Activated T-helper 9 cell treated with anti-CD3 and anti-CD28 coated beads, Interleukin-2, amount 50 U/mL, for 16 hours (primary cell): ENCODE measurements at regions not wholly inside any gene's neighbourhood (a gene's known extent, or its start where the extent isn't known, plus 50 kb on each side); places are given as distances from the start of the nearest gene placed in this dataset.

ENCODE experiments used
- DNase-seq: peaks from one replicate; pipeline ENCODE4 v3.0.0-alpha.2; 2020; ENCODE audit warnings: low read depth

GRCh38 chr6:90435207-90435899, 138.7 kb upstream of the BACH2 start:
- no peak for DNase-seq

GRCh38 chr6:90434094-90434493, 137.5 kb upstream of the BACH2 start:
- no peak for DNase-seq

GRCh38 chr6:90432937-90433336, 136.3 kb upstream of the BACH2 start:
- no peak for DNase-seq

GRCh38 chr6:90432041-90432775, 135.6 kb upstream of the BACH2 start:
- no peak for DNase-seq

- no peak for DNase-seq
These were observed 134.9 kb upstream of the BACH2 start for GRCh38 chr6:90431576-90431975.

GRCh38 chr6:90429713-90430112, 133.1 kb upstream of the BACH2 start:
- no peak for DNase-seq

- DNase-seq = no peak
These were observed 131.9 kb upstream of the BACH2 start for GRCh38 chr6:90428514-90428913.

- no peak for DNase-seq
These were observed 128.6 kb upstream of the BACH2 start for GRCh38 chr6:90425161-90425641.

GRCh38 chr6:90424580-90424979, 127.9 kb upstream of the BACH2 start:
- no peak for DNase-seq

GRCh38 chr6:90421666-90422065, 125.0 kb upstream of the BACH2 start:
- DNase-seq = no peak

GRCh38 chr6:90420500-90420899, 123.9 kb upstream of the BACH2 start:
- no peak for DNase-seq

GRCh38 chr6:90417385-90417784, 120.7 kb upstream of the BACH2 start:
- no peak for DNase-seq

GRCh38 chr6:90416322-90416721, 119.7 kb upstream of the BACH2 start:
- DNase-seq = no peak

- no peak for DNase-seq
These were observed 118.5 kb upstream of the BACH2 start for GRCh38 chr6:90415178-90415577.

GRCh38 chr6:90414352-90414751, 117.7 kb upstream of the BACH2 start:
- DNase-seq = no peak

GRCh38 chr6:90413867-90414266, 117.2 kb upstream of the BACH2 start:
- DNase-seq = peak; percentile 64

GRCh38 chr6:90413396-90413795, 116.8 kb upstream of the BACH2 start:
- DNase-seq = no peak

- DNase-seq = no peak
These were observed 116.1 kb upstream of the BACH2 start for GRCh38 chr6:90412538-90413369.

- DNase-seq = peak; percentile 69
These were observed 114.7 kb upstream of the BACH2 start for GRCh38 chr6:90411292-90411781.

- DNase-seq = no peak
These were observed 113.1 kb upstream of the BACH2 start for GRCh38 chr6:90409700-90410099.

- DNase-seq = no peak
These were observed 110.3 kb upstream of the BACH2 start for GRCh38 chr6:90406957-90407356.

- no peak for DNase-seq
These were observed 109.6 kb upstream of the BACH2 start for GRCh38 chr6:90406142-90406794.
